Stimulated activated CD8-positive, alpha-beta memory T cell treated with anti-CD3 and anti-CD28 coated beads, Interleukin-7, amount 100 ng/mL, for 48 hours (primary cell): ENCODE measurements at regions not wholly inside any gene's neighbourhood (a gene's known extent, or its start where the extent isn't known, plus 50 kb on each side); places are given as distances from the start of the nearest gene placed in this dataset.

Experiments
- DNase-seq, 2 donors: peaks; one replicate each; pipeline ENCODE4 v3.0.0-alpha.2; 2020; ENCODE audit warnings: low read depth in 1 of 2; ENCODE audit errors: extremely low read depth in 1 of 2

DNA sequence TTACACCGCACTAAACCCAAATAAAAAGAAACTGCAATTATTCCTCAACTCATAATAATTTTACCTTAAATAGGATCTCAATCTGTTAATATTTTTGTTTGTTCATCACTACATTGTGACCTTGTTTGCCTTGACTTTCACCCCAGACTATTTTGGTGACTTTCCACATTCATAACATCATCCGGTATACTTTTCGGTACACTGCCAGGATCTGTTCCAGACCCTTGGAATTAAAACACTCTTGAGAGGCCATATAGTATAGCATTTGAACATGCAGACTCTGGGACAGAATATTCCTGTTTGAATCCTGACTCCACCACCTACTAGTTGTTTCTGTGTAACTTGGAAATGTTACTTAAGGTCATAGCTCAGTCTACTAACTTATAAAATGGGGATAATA is 577.4 kb downstream of the METTL4 start:
- no peak for DNase-seq

DNA sequence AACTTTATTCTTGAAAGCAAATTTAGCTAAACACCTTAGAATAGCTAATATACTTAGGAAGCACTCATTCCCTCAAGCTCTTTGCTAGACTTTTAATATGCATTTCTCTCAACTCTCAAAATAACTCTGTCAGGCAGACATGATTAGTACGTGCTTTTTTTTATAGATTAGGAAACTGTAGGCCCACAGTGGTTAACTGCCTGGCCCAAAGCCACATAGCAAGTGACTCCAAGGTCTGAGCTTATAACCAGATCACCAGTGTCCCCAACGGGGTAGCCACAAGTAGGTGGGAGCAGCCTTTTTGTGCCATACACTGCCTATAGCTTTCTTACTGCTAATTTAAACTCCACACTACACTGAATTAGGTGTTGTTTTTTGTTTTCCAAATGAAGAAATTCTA is 576.8 kb downstream of the METTL4 start:
- DNase-seq: no peak

DNA sequence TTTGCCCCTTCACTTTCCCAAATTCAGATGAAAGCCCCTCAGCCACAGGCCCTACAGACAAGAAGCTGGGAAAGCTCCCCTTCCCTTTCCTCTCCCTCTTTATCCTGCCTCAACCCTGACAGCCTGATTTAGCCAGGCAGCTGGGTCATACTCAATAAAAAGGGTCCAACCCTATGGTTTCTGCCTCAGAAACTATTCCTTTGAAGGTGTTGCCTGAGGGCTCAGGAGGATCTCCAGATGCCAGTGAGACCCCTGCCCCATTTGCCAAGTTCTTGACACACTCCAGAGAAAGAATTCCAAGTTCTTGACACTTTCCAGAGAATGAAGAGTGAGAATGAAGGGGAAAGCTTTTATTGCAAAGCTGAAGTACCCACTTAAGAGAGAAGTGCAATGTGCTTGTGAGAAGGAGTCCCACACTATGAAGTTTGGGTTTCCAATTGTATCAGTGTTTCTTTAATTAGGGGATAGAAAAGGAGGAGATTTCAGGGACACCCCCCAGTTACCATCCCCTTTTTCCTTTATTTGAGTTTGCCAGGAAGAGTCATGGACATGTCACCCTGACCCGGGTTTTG is 576.2 kb downstream of the METTL4 start:
- DNase-seq: no peak

DNA sequence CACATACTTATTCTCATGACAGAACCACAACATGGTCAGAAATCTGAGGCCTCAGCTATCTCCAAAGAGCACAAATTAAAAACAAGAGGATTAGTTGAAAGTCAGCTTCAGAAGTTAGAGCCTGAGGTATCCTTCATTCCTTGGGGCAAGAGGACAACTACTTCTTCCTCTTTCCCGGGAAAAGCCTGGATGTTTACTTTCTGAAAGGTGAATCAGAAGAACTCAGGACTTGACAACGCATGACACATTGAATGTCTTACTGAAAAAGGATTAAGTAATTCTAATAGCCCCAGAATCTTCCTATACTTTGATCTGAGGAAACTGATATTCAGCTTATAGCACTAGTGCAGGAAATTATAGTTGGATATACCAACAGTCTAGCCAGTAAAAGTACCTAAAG is 573.2 kb downstream of the METTL4 start:
- no peak for DNase-seq

DNA sequence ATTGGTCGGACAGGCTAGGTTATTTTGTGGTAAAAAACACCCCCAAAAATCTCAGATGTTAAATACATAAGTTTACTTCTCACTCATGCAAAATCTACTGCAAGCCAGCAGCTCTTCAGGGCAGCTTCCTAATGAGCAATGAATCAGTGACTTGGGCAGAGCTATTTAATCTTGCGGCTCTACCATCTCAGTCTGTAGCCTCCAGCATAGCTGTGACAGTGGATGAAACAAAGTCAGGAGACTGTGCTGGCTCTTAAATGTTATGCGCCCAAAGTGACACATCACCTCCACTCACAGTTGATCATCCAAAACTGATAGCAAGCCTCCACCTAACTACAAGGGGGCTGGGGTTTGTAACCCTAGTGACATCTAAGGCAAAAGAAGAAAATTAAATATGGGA is 571.9 kb downstream of the METTL4 start:
- no peak for DNase-seq

DNA sequence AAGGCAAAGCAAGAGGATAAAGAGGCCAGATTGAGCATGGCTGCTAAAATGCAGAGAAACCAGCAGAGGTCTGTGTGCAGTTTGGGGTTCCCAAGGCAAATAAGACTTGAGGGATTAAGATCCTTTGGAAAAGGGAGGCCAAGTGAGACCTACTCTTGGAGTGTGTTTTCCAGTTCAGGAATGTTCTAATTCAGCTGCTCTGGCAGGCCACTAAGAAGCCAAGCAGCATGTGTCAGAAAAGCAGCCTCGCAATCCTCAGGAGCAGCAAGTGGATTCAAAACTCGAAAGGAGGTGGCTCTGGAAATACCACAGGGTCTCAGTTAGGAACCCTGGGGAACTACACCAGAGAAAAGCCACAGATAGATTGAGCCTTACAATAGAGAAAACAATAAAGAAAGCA is 569.2 kb downstream of the METTL4 start:
- no peak for DNase-seq

DNA sequence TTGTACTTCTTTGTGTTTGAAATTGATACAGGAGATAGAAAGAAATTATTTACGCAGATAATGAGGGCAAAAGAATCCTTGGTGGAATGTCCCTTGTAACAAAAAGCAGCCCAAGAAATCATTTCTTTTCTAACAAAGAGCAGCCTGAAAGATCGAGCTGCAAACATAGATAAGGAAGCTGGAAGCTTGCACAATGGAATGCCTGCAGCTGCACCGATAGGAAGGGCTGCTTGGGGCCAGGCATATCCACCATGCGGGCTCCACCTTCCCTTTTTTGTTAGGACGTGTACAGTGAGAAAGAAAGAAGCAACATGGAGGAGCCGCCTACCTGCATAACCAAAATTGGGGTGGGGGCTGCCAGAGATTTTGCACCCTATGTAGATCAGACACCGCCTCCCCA is 568.7 kb downstream of the METTL4 start:
- no peak for DNase-seq

DNA sequence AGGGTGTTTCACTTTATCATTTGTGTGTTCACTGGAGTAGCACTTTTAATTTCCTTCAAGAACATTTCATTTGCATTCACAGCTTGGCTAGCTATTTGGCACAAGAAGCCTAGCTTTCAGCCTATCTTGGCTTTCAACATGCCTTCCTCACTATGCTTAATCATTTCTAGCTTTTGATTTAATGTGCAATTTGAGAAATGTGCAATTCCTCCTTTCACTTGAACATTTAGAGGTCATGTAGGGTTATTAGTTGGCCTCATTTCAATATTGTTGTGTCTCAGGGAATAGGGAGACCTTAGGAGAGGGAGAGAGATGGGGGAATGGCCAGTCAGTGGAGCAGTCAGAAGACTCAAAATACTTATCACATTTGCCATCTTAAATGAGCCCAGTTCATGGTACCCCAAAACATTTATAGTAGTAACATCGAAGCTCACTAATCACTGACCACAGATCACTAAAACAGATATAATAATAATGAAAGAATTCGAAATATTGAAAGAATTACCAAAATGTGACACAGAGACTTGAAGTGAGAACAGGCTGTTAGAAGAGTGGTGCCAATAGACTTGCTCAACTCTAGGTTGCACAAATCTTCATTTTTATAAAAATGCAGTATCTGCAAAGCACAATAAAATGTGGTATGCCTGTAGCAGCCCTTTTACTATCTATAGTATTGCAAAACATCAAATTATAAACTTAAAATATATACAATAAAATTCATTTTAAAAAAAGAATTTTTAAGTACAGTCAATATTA is 561.2 kb downstream of the METTL4 start:
- DNase-seq: no peak

DNA sequence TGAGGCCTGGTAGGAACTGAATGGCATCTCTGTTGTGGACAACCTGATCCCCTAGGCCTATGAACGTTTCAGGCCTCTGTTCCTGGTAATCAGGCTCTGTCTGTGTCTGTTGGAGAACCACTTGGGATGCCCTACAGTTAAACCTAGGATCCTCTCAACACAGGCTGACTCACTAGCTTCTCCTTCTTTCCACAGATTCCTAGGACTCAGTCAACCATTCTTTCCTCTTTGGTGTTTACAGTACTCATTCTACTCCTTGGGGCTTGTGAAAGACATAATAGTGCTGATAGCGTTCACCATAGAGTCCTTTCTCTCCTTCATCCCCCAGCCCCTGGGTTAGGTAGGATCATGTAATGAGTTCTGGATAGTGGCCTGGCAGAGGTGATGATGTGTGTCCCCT is 544.3 kb downstream of the METTL4 start:
- no peak for DNase-seq

DNA sequence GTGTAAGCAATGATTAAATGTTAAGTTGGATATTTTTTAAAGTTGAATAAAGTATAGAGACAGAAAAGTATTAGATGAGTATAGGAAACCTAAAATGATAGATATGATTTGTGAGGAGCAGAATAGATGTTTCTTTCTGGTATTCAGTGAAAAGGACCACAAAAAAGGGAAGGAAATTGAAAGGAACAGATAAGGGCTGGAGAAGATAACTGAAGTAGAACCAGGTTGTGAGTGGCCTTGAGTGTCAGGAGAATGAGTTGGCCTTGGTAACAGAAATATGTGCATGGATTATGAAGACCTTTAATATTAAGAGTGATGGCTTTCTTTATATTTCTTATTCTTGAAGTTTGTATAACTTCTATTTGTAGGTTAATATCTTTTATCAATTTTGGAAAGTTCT is 543.5 kb downstream of the METTL4 start:
- no peak for DNase-seq

DNA sequence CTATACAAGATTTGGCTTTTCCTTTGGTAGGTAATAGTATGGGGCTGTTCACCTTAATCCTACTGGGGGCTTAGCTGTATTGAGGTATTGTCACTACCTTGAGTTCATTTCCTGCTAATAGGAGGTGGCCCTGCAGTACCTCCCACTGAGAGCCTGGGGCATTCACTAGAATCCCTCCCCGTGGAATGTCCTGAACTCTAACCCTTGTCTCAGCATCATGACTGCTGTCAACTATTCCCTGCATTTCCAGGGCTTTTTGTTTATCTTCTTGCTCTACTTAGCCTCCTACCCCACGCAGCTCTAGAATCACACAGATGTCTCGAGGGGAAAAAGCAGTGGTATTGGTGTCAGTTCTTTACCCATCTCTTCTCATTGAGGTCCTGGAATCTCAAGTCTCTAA is 542.3 kb downstream of the METTL4 start:
- DNase-seq: no peak

DNA sequence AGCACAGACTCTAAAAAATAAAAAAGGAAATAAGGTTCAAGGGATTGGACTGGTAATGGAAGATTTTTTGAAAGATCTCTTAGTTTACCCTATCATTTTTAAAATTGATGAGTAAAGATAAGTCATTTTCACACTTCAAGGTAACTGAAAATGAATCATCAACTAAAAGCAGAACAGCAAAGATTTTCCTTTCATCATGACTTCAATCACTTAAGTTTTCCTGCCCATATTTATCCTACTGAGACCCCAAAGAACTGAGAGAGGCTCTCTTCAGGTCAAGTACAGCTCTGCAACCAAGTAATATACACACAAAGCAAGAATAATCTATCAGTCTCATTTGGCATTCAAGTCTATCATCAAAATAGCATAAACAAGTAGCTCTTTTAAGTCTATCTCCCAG is 540.7 kb downstream of the METTL4 start:
- DNase-seq: no peak

DNA sequence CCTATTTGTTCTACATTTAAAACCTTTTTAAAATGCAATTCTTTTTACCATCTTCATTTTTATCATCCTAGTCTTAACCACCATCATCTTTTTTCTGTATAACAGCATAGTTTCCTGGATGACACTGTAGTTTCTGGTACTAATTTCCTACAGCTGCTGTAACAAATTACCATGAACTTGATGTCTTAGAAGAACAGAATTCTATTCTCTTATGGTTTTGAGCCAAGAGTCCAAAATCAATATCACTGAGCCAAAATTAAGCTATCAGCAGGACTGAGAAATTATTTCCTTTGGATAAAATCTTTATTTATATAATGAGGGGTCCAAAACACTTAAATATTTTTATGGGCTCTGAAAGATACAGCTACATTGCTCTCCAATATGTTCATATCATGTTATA is 539.3 kb downstream of the METTL4 start:
- no peak for DNase-seq

DNA sequence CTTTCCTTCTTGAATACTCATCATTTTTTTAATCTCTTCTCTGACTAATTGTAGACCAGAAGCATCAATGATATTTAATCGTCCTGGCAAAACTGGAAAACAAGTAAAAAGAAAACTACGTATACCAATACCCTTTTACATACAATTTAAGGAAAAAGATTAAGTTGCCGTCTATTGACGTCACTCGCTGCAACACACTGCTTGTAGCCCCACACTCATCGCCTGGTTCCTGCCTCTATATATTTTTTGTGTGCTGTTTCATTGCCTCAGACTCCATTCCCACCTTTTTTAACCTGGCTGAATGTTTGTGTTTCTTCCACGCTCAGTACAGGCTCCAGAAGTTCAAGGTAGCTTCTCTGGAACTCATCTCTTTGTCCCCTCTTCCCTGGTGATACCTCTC is 536.2 kb downstream of the METTL4 start:
- no peak for DNase-seq

DNA sequence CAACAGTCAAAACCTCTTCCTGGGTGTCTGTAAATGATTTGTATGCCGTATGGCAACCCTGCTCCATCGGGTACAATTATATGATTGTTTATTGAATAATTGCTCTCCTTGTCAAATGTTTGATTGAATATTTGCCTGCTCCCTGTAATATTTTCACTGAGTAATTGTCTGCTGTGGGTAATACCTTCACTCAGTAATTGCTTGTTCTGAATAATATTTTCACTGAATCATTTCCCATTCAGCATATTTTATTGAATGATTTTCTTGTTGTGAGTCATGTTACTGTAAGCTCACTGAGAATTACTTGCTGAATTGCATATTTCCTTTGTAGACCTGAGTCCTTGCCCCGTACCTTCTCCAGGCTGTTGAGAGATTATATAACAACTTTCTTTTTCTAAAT is 535.2 kb downstream of the METTL4 start:
- DNase-seq: no peak

DNA sequence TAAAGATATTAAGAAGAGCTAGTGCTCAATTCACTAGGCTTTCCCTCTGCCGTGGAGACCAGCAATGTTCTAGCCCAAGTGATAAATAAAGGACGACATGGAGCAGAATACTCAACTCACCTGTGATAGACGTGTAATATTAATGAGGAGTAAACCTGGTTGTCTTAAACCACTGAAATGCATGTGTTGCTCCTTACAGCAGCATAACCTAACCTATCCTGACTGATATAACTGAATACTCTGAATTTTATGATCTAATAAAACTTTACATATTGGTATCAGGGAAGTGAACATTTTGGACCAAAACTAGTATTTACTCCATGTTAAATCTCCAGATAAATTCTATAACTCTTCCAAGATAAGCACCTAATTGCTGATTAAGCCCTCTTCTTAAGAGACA is 531.0 kb downstream of the METTL4 start:
- no peak for DNase-seq

DNA sequence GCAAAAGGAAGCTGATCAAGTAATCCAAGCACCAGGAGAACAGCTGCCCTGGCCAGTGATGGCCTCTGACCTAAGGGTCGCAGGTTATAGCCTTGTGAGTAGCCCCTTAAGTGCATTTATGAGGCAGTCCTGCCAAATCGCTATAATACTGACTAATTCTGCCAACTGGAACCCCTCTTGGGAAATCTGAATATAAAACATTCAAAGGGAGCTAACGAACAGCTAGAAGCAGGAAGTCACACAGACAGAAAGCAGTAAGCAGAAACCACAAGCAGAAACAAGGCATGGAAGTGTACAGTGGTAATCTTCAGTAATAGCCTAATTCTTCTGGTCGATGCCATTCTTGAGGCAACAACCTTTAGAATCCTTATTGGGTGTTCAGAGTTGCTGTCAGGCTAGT is 521.3 kb downstream of the METTL4 start:
- no peak for DNase-seq

DNA sequence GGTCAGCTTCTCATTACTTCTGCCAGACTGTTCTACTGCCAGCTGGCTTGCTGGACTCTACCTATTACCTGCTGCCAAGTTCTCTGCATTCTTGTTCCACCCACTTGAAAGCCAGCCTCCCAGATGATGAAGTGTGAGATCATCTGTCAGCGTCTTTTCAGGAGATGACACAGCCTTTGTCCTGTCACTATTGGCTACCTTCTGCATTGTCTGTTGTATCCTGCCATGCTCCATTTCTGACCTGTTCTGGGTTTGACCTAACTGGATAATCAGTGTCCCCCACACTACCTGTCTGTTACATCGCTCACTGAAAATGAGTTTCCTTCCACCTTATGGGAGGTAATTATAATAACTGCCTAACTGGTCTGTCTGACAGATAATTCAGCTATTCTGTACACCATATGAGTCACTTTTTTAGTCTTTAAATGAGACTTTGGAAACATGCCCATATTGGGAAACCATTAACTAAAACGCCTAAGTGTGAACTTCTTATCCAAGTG is 520.6 kb downstream of the METTL4 start:
- DNase-seq: no peak

DNA sequence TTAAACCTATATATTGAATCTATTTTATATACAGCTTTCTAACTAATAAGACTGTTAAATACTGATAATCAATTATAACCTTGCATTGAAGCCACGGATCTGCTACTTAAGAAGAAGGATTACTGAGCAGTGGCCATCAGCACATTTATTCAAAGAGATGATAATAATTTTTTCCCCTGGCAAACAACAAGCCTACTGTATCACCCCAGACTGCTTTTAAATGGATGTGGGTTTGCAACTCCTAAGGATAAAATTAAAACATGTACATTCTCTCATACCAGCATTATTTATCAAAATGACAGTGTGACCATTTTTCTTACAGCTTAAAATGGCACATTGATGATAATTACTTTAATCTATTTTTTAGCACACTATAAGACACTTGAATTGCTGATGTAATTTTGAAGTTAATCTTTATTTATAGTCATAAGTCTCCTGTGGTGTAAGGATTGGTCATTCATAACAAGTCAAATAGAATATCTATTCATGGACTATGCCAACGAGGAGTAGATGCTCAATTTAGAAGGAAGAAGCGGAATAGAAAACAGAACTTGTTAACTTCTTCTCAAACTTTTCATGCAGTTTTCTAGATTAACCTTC is 517.7 kb downstream of the METTL4 start:
- no peak for DNase-seq

DNA sequence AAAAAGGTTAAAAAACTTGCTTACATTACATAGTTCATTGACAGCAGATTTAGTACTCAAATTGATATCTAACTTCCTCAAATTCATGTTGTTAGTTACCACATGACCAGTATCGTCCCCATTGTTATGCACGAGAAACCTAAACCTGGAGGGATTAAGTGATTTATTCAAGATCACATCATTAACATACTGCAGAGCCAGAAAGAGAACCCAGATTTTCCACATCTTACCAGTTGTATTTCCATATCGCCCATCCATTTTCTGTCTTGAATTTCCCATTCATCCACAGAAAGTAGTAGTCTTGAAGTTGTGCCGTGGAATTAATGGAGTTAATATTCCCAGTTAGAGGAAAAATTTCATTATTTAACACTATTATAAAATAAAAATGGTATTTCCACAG is 512.0 kb downstream of the METTL4 start:
- no peak for DNase-seq

DNA sequence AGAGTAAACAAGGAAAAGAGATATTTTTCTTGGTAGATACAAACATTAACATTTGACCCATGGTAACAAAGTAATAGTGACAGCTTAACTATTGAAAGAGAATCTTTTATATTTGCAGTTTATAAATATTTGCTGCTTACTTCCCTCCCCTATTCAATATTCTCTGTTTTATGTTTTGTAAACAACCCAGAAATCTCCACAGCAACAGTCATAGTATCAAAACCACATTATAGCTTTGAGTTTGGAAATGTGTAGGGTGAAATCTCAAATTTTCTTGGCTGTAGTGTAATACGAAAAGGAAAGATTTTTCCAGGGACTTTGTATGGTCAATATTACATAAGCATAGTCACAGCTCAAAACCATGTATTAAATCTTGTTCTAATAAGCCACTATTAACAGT is 511.2 kb downstream of the METTL4 start:
- DNase-seq: no peak

DNA sequence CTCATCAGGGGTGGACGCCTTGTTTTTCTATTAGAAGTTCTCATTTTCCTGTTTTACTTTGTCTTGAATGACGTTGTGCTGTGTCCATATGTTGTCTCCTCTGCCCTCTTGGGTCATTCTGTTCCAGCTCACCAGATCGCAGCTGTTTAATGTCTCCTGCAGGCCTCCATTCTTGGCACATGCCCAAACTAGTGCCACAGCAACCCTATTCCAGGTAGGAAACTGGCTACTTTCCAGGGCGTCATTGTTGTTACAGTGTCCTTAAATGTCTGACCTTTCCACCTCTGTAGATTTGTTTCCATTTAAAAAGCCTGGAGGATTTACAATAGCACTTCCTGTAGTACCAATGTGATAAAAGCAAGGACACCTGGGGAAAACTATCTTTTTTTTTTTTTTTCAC is 500.7 kb downstream of the METTL4 start:
- DNase-seq: no peak
